SK-N-SH (cell line): ENCODE measurements at regions not wholly inside any gene's neighbourhood (a gene's known extent, or its start where the extent isn't known, plus 50 kb on each side); places are given as distances from the start of the nearest gene placed in this dataset.

Source experiments
- CTCF ChIP-seq: fragments of 200-600 bp; sonication (generic); IDR thresholded peaks from 2 replicates; pipeline ENCODE4 v1.6.1; 2017; ENCODE audit warnings: antibody characterized with exemption, mild to moderate bottlenecking, moderate library complexity
- POLR2AphosphoS5 ChIP-seq: IDR thresholded peaks from 2 replicates; pipeline ENCODE4 v1.6.1; 2012; ENCODE audit warnings: low read depth, low read length
- REST ChIP-seq: IDR thresholded peaks from 2 replicates; pipeline ENCODE4 v1.6.1; 2012; ENCODE audit warnings: mild to moderate bottlenecking, low read depth, low read length, moderate library complexity
- SIN3A ChIP-seq: IDR thresholded peaks from 2 replicates; pipeline ENCODE4 v1.6.1; 2012; ENCODE audit warnings: low read depth, mild to moderate bottlenecking, low read length, moderate library complexity, borderline replicate concordance
- TAF1 ChIP-seq: IDR thresholded peaks from 2 replicates; pipeline ENCODE4 v1.6.1; 2012; ENCODE audit warnings: low read depth, mild to moderate bottlenecking, low read length, moderate library complexity, borderline replicate concordance

- TF ChIP-seq CTCF (no peak), TAF1 (no peak), SIN3A (no peak), REST (no peak), POLR2AphosphoS5 (no peak)
These were observed 348.9 kb upstream of the NCAM1 start for GRCh38 chr11:112612250-112612849.
